ENCODE measurements at regions not wholly inside any gene's neighbourhood (a gene's known extent, or its start where the extent isn't known, plus 50 kb on each side); places are given as distances from the start of the nearest gene placed in this dataset.
"Not testable (repeated sequence)": the region's sequence is repeated elsewhere in the genome, so short reads cannot be mapped to it uniquely, and the experiment has no call there.

- TF ChIP-seq SPI1 (IDR thresholded peaks at IDR 0.05; ENCODE audit: borderline replicate concordance, low read depth) (no peak), POLR2AphosphoS5 (IDR thresholded peaks at IDR 0.05; ENCODE audit: low read depth) (no peak), GABPA (IDR thresholded peaks at IDR 0.05; ENCODE audit: low read depth) (no peak)
- TF ChIP-seq, protein P1, sequence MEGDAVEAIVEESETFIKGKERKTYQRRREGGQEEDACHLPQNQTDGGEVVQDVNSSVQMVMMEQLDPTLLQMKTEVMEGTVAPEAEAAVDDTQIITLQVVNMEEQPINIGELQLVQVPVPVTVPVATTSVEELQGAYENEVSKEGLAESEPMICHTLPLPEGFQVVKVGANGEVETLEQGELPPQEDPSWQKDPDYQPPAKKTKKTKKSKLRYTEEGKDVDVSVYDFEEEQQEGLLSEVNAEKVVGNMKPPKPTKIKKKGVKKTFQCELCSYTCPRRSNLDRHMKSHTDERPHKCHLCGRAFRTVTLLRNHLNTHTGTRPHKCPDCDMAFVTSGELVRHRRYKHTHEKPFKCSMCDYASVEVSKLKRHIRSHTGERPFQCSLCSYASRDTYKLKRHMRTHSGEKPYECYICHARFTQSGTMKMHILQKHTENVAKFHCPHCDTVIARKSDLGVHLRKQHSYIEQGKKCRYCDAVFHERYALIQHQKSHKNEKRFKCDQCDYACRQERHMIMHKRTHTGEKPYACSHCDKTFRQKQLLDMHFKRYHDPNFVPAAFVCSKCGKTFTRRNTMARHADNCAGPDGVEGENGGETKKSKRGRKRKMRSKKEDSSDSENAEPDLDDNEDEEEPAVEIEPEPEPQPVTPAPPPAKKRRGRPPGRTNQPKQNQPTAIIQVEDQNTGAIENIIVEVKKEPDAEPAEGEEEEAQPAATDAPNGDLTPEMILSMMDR (IDR thresholded peaks at IDR 0.05; ENCODE audit: insufficient read depth, low read length), result no peak
- TF ChIP-seq, protein P2, sequence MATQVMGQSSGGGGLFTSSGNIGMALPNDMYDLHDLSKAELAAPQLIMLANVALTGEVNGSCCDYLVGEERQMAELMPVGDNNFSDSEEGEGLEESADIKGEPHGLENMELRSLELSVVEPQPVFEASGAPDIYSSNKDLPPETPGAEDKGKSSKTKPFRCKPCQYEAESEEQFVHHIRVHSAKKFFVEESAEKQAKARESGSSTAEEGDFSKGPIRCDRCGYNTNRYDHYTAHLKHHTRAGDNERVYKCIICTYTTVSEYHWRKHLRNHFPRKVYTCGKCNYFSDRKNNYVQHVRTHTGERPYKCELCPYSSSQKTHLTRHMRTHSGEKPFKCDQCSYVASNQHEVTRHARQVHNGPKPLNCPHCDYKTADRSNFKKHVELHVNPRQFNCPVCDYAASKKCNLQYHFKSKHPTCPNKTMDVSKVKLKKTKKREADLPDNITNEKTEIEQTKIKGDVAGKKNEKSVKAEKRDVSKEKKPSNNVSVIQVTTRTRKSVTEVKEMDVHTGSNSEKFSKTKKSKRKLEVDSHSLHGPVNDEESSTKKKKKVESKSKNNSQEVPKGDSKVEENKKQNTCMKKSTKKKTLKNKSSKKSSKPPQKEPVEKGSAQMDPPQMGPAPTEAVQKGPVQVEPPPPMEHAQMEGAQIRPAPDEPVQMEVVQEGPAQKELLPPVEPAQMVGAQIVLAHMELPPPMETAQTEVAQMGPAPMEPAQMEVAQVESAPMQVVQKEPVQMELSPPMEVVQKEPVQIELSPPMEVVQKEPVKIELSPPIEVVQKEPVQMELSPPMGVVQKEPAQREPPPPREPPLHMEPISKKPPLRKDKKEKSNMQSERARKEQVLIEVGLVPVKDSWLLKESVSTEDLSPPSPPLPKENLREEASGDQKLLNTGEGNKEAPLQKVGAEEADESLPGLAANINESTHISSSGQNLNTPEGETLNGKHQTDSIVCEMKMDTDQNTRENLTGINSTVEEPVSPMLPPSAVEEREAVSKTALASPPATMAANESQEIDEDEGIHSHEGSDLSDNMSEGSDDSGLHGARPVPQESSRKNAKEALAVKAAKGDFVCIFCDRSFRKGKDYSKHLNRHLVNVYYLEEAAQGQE (IDR thresholded peaks at IDR 0.05; ENCODE audit: insufficient replicate concordance, low read depth), result no peak
- no peak for DNase-seq (ENCODE audit: low read depth in 1 of 2, low spot score in 1 of 2)
- Histone ChIP-seq H3K27ac (replicated peaks) (no peak overlapping the region), H3K27me3 (ENCODE audit: insufficient read depth, poor library complexity, severe bottlenecking) (no peaks in the 10 kb centered on the region), H3K4me3 (replicated peaks; ENCODE audit: insufficient read depth, low read length) (no peak overlapping the region)
Observed at GRCh38 chr5:79888643-79889042, 102.4 kb downstream of the MTX3 start.

DNA sequence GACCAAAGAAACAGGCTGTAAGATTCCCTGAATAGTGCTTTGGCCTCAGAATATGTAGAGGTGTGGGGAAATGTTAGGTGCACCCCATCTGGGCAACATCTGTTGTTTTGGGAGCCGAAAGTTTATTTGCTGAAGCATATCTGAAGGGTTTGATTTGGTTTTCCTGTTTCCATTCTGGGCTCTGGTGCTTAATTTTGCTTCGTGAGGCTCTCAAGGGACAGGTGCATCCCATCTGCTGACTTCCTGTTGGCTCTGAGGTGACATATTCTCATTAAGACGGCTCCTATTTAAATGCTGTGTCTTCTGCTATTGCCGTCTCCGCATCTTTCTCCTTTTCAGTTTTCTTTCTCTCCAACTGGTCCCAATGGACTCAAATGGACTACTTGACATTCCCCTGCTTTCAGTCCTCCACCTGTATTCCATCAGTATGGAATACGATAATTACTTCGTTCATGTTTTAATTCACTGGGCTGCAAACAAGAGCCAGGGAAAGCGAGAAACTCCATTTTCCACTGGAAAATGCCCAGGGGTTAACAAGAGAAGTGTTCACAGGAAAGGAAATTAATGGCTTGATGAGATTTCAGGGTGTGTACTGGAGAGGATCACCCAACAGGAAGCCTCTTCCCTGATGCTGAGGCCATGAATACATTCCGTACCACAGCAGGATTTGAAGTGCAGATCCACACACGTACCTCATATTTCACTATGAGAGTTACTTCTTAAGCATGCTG is 104.0 kb downstream of the MTX3 start:
- DNase-seq (ENCODE audit: low read depth in 1 of 2, low spot score in 1 of 2), result no peak
- TF ChIP-seq, protein P1 (IDR thresholded peaks at IDR 0.05; ENCODE audit: insufficient read depth, low read length), result no peak
- no peak for TF ChIP-seq POLR2AphosphoS5 (IDR thresholded peaks at IDR 0.05; ENCODE audit: low read depth)
- TF ChIP-seq GABPA (IDR thresholded peaks at IDR 0.05; ENCODE audit: low read depth), result no peak
- no peak for TF ChIP-seq SPI1 (IDR thresholded peaks at IDR 0.05; ENCODE audit: borderline replicate concordance, low read depth)
- TF ChIP-seq, protein P2 (IDR thresholded peaks at IDR 0.05; ENCODE audit: insufficient replicate concordance, low read depth), result no peak
- Histone ChIP-seq H3K4me3 (replicated peaks; ENCODE audit: insufficient read depth, low read length) (no peak overlapping the region), H3K27me3 (ENCODE audit: insufficient read depth, poor library complexity, severe bottlenecking) (no peaks in the 10 kb centered on the region), H3K27ac (replicated peaks) (no peak overlapping the region)

- Histone ChIP-seq H3K27ac (replicated peaks) (no peak overlapping the region), H3K27me3 (ENCODE audit: insufficient read depth, poor library complexity, severe bottlenecking) (no peaks in the 10 kb centered on the region), H3K4me3 (replicated peaks; ENCODE audit: insufficient read depth, low read length) (no peak overlapping the region)
- no peak for DNase-seq (ENCODE audit: low read depth in 1 of 2, low spot score in 1 of 2)
- TF ChIP-seq GABPA (IDR thresholded peaks at IDR 0.05; ENCODE audit: low read depth), result no peak
Observed at GRCh38 chr5:79886456-79886855, 104.6 kb downstream of the MTX3 start.

DNA sequence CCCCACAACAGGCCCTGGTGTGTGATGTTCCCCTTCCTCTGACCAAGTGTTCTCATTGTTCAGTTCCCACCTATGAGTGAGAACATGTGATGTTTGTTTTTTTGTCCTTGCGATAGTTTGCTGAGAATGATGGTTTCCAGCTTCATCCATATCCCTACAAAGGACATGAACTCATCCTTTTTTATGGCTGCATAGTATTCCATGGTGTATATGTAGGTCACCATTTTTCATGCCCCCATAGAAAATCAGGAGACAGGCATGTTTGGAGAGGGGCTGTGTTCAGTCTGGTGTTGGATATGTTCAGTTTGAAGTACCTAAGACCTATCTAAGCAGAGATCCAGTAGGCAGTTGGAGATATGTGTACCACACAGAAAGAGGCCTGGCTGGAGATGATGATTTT is 111.2 kb downstream of the MTX3 start:
- not testable (repeated sequence) for H3K27me3 ChIP-seq (ENCODE audit: insufficient read depth, poor library complexity, severe bottlenecking); H3K27ac ChIP-seq (replicated peaks); H3K4me3 ChIP-seq (replicated peaks; ENCODE audit: insufficient read depth, low read length); DNase-seq (ENCODE audit: low read depth in 1 of 2, low spot score in 1 of 2)

Measured in HL-60 (cell line).